T47D (cell line): ENCODE measurements at regions not wholly inside any gene's neighbourhood (a gene's known extent, or its start where the extent isn't known, plus 50 kb on each side); places are given as distances from the start of the nearest gene placed in this dataset.
A peak's percentile ranks its signal among the peaks of the same experiment; 100 is the strongest.

Experiments
- DNase-seq, 2 experiments: peaks; one replicate each; pipeline versions ENCODE4 v3.0.0 to v3.0.0-alpha.2; 2011 to 2012; ENCODE audit warnings: low read depth in 1 of 2, low spot score in 1 of 2
- JUND ChIP-seq: IDR thresholded peaks from 2 replicates; pipeline ENCODE4 v1.6.1; 2012; ENCODE audit warnings: low read depth
- in situ Hi-C: cut with HindIII; loops from 2 replicates; pipeline ENCODE4 v1.10.0; 2016; ENCODE audit warnings: low sequenced_read_pairs, low pct_unique_long_range_greater_than_20kb

DNA sequence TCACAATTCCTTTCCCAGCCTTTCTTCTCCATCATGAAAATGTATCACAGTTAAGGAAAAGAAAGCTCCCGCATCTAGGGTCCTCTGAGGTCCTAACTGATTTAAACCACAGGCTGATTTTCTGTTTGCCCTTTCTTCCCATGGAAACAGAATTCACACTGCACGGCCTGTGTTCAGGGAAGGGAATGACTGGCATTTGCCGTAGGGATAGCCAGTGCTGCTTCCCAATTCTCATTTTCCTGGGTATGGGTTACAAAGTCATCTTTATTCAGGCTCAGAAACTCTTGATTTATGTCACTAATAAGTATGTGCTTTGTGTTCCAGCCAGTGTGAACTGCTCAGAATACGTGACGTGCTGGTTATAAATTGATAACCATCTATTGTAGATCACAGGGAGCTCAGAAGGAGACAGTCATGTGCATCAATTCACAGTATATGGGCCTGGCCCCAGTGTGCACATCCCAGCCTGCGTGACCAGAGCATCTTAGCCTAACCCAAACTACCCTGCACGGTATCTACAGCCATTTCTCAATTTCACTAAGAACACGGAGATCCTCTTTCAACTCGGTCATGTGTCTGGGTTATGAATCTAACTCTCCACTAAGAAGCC, 163.3 kb downstream of the LRRC30 start:
- no peak for DNase-seq
- in situ Hi-C loops, result no loop called here
- no peak for TF ChIP-seq JUND

DNA sequence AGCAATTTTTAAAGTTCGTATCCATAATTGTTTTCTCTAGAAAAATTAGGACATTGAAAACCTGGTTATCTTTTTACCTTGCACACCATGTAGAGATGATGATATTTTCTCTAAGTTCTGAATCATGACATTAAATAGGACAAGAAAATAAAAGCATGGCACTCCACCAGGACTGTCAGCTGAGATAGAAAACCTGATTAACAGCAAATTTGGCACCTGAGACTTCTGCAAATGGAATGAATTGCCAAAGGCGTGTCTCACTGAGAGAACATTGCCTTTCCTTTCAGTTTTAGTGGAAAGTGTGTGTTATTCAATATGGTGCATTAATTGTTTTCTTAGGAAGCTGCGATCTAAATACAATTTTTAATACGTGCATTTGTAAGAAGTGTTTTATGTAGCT, 164.7 kb downstream of the LRRC30 start:
- in situ Hi-C loops, result no loop called here
- DNase-seq, result no peak
- no peak for TF ChIP-seq JUND

DNA sequence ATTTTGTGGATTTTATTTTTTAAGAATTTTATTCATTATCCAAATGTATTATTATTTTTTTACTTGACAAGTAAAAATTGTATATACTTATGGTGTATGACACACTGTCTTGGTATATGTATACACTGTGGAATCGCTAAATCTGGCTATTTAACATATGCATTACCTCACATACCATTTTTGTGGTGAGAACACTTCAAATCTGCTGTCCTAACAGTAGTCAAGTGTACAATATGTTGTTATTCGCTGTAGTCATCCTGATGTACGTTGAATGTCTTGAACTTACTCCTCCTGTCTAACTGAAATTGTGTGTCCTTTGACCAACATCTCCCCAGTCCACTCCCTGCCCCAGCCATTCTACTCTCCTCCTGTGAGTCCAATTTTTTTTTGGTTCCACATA, 153.2 kb upstream of the PTPRM start:
- DNase-seq, result no peak
- TF ChIP-seq JUND, result no peak
- in situ Hi-C loops, result no loop called here

DNA sequence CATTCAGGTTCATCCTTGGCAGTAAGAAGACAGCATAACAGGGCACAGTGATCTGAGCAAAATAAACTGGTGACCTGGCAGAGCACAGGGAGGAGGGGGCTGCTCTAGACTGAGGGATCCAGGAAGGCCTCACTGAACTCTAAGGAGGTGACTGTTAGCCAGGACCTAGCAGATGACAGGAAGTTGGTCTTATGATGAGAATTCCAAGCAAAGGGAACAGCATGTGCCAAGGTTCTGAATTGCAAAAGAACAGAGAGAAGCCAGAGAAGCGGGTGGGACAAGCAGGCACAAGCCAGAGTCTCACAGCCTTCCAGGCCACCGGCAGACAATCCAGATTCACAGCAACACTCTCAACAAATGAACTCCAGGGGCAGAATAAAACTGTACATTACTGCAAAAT, 152.7 kb upstream of the PTPRM start:
- no peak for DNase-seq
- no peak for TF ChIP-seq JUND
- in situ Hi-C loops, result no loop called here

DNA sequence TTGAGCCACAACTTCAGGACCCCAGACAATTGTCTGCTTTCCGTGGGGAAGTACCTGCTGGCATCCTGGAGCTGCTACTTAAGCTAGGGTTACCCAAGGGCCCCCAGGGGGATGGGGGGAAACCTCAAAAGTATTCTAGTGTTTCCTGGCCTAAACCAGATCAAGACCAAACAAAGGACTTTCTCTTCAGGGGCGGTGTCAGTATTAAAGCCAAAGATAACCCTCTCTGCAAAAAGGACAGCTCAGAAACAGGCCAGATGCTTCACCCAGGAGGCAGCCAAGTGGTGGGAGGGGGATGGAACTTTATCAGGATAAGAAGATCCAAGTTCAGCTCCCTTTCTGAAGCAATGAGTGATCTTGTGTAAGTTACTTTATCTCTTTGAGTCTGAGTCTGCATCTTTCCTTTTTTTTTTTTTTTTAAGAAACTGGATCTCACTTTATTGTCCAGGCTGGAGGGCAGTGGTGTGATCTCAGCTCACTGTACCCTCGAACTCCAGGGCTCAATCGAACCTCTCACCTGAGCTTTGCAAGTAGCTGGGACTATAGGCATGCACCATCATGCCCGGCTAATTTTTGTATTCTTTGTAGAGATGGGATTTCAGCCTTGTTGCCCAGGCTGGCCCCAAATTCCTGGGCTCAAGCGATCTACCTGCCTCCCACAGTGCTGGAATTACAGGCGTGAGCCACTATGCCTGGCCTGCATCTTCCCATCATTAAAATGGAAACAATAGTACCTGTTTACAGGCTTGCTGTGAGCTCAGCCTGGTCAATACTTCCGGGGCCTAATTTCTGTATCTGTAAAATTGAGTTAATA, 151.8 kb upstream of the PTPRM start:
- DNase-seq, result no peak
- in situ Hi-C loops, result no loop called here
- no peak for TF ChIP-seq JUND

DNA sequence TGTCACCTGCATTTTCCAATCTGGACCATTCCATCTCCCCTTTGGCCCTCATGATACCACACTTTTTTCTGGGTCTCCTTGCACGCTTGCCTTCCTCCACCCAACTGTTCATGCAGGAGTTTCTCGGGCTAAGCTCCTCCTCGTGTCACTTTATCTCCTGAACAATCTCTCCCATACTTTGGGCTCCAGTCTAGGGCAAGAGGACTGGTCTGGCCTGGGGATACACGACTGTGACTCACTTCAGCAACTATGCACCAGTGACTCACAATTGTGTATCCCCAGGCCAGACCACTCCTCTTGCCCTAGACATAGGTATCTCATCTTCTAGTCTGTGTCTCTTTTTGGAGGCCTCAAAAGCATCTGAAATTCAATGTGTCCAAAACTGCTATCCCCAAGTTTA, 149.4 kb upstream of the PTPRM start:
- peak in 1 of 2 experiments; percentile 19 for DNase-seq
- TF ChIP-seq JUND, result no peak
- in situ Hi-C loops, result no loop called here

DNA sequence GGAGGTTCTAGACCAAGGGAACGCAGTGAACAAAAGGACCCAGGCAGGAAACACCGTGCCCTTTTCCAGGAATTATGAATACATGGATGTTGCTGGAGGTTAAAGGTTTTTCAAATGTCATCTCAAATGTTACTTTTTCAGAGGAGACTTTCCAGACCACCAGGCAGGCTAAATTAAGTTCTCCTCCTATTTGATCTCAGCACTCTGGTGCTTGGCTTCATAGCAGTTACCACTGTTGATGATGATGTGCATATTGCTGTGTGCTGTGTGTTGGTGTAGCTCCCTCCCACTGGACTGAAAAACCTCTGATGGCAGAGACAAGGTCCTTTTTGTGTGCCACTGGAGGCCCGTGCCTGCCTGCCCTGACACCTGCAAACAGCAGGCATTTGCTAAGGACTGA, 137.3 kb upstream of the PTPRM start:
- DNase-seq, result no peak
- in situ Hi-C loops, result no loop called here
- no peak for TF ChIP-seq JUND

DNA sequence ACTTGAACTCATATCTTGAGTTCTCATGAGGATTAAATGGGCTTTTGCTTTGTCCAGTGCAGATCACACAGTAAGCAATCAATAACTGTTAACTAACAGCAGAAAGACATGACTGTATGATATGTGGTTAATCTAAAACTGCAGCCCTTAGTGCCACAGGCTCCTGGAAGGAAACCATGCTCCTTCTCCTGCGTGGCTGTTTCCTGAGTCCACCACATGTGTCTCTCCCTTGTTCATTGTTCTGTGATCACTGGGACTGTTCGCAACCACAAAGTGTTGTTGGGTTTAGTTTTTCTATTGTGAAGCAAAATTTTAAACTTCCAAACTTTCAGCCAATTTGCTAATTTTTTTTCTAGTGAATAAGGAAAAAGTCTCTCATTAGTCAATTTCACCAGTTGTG, 130.9 kb upstream of the PTPRM start:
- in situ Hi-C loops, result no loop called here
- TF ChIP-seq JUND, result no peak
- DNase-seq, result no peak

DNA sequence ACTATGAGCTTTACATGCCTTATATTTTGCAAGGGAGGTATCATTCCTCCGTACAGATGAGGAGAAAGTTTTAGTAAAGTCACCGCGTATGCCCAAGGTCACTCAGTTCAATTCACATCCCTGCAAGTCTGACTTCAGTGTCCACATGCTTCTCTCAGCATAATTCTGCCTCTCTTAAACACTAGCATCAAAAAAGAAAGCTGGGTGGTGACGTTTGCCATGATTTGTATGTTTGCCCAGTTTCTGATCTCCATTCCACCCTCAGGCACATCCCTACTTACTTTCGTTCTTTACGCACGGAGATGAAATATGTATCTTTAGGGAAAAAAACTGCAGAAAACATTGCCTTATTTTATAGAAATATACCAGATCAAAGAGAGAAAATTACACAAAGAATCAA, 129.2 kb upstream of the PTPRM start:
- in situ Hi-C loops, result no loop called here
- no peak for TF ChIP-seq JUND
- DNase-seq, result no peak

DNA sequence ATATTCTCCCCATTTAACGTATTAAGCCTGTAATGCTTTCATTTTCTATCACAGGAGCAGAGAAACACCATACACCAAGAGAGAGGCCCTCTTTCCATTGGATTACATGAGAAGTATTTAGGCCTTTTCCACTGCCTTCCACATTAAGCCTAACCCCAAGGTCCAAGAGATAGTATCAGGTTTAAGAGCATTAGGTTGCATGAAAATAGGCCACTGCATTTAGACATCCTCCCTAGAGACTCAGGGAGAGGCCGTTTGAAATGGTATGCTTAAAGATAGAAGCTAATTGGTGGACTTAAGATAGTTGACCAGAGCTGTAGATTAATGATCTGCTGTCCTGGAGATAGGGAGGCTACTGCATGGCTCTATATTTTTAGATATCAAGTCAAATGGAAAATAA, 128.5 kb upstream of the PTPRM start:
- DNase-seq, result no peak
- in situ Hi-C loops, result no loop called here

DNA sequence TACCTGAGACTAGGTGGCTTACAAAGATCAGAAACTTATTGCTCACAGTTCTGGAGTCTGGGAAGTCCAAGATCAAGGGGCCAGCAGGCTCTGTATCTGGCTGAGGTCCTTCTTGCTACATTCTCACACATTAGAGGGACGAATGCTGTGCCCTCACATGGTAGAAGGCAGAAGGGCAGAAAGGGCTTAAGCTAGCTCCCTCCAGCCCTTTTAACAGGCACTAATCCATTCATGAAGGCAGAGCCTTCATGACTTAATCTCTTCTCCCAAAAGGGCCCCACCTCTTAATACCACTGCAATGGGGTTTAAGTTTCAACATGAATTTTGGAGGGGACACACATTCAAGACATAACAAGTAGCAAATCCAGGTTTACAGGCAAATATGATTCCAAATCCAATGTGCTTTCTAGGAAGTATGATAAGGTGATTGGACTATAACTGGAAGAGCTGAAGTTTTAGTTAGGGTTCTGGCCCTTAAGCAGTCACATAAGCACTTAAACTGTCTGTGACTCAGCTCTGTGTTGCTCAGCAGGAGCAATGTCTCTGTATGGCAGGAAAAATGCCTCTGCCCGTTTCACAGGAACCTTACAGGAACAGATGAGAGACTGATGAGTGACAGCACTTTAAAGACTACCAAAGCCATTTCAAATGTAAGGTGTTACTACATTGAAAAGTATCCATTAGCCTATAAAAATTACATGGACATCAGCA, 119.6 kb upstream of the PTPRM start:
- TF ChIP-seq JUND, result no peak
- in situ Hi-C loops, result no loop called here
- DNase-seq, result no peak

More for the DNA sequence above, 128.5 kb upstream of the PTPRM start:
- no peak for TF ChIP-seq JUND

DNA sequence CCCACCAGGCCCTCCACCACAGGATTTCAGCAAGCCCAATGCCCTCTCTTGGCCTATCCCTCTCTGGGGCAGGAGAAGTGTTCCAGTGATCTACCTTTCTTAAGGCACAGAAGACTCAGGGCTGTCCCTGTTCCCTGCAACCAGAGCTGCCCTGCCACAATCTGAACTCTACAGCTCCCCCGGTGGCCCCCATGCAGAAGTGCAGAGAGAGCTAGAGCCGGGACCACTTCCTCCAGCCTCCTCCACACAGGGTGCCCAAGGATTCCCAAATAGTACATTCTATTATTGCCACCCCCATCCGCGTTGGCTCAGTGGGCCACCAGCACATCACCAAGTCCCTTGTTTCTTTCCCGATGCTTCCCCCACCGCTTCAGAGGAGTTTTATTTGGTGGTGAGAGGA, 114.8 kb upstream of the PTPRM start:
- in situ Hi-C loops, result no loop called here
- DNase-seq, result peak; percentile 5 to 29
- TF ChIP-seq JUND, result no peak

DNA sequence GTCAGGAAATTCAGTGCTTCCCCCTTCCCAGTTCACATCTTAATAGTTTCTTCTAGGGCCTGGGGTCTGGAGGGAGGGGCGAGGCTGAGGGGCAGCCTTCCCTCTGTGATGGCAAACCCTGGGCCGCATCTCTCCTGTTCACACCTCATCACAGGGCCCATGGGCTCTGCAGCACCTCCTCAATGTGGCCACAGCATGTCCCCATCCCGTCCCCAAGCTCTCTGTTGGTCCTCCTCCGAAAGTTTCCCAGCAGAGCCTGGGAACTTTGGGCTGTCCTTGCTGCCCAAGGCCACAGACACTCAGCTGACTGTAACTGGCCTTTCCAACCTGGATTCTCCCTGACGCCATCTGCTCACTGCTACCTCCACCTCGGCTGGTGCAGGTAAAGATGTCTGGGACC, 112.7 kb upstream of the PTPRM start:
- TF ChIP-seq JUND, result no peak
- in situ Hi-C loops, result no loop called here
- no peak for DNase-seq

DNA sequence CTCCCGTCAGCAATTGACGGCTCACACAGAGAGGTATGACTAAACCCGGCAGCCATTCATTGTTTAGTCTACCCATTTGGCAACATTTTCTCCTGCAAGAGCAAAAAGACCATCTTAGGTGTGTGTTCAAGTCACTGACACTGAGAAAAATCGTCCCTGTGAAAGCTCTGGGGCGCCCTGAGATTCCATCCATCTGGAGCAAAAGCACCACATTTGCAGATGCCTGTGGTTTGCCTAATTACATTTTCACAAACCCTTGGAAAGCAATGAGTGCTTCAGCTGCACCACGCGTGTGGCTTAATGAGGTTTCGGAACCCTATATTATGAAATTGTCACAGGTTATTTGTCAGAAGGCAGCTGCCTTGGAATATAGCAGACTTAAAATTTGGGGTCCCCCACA, 110.7 kb upstream of the PTPRM start:
- no peak for DNase-seq
- no peak for TF ChIP-seq JUND
- in situ Hi-C loops, result no loop called here
